DOHH2 (cell line): ENCODE measurements at regions not wholly inside any gene's neighbourhood (a gene's known extent, or its start where the extent isn't known, plus 50 kb on each side); places are given as distances from the start of the nearest gene placed in this dataset.

ENCODE experiments used
- H3F3A ChIP-seq: fragments of 200-600 bp; sonication (generic), shearing (Covaris generic); 2 replicates; pipeline ENCODE4 v1.6.0; 2016; ENCODE audit warnings: antibody characterized with exemption, mild to moderate bottlenecking; ENCODE audit not compliant: control insufficient read depth, insufficient read depth
- H3K27ac ChIP-seq: fragments of 200-600 bp; sonication (generic); 2 replicates; pipeline ENCODE4 v1.5.1; 2014; ENCODE audit warnings: low read depth, mild to moderate bottlenecking, low read length, moderate library complexity
- H3K27me3 ChIP-seq: fragments of 200-600 bp; sonication (generic); 2 replicates; pipeline ENCODE4 v1.6.1; 2014; ENCODE audit warnings: mild to moderate bottlenecking, low read length, mixed read lengths; ENCODE audit not compliant: control insufficient read depth
- H3K36me3 ChIP-seq: fragments of 200-600 bp; sonication (generic); 2 replicates; pipeline ENCODE4 v1.6.1; 2014; ENCODE audit warnings: mild to moderate bottlenecking, low read length, moderate library complexity, mixed read lengths; ENCODE audit not compliant: control insufficient read depth
- H3K4me1 ChIP-seq: fragments of 200-600 bp; sonication (generic); 2 replicates; pipeline ENCODE4 v1.6.1; 2014; ENCODE audit warnings: mild to moderate bottlenecking, low read length, mixed read lengths; ENCODE audit not compliant: control insufficient read depth
- H3K4me2 ChIP-seq: fragments of 200-600 bp; sonication (generic); 2 replicates; pipeline ENCODE4 v1.6.0; 2014; ENCODE audit warnings: mild to moderate bottlenecking, low read length, moderate library complexity
- H3K4me3 ChIP-seq: fragments of 200-600 bp; sonication (generic); 2 replicates; pipeline ENCODE4 v1.5.1; 2014; ENCODE audit warnings: mild to moderate bottlenecking, low read length, mixed read lengths
- H3K79me2 ChIP-seq: fragments of 200-600 bp; sonication (generic); 2 replicates; pipeline ENCODE4 v1.6.1; 2014; ENCODE audit warnings: mild to moderate bottlenecking, low read length, mixed read lengths; ENCODE audit not compliant: control insufficient read depth
- H3K9me2 ChIP-seq: fragments of 200-600 bp; sonication (generic); replicated peaks from 2 replicates; pipeline ENCODE4 v1.6.1; 2014; ENCODE audit warnings: mild to moderate bottlenecking, low read length, mixed read lengths; ENCODE audit not compliant: control insufficient read depth
- H3K9me3 ChIP-seq: fragments of 200-600 bp; sonication (generic); 2 replicates; pipeline ENCODE4 v1.6.1; 2014; ENCODE audit warnings: antibody characterized with exemption, low read length, mixed read lengths; ENCODE audit not compliant: control insufficient read depth, insufficient read depth
- H4K20me1 ChIP-seq: fragments of 200-600 bp; sonication (generic); 2 replicates; pipeline ENCODE4 v1.6.0; 2014; ENCODE audit warnings: low read depth, mild to moderate bottlenecking, antibody characterized with exemption, low read length, moderate library complexity; ENCODE audit not compliant: control insufficient read depth, insufficient read depth
- CTCF ChIP-seq: fragments of 200-600 bp; sonication (generic); IDR thresholded peaks from one replicate; pipeline ENCODE4 v1.5.1; 2014; ENCODE audit warnings: antibody characterized with exemption, mild to moderate bottlenecking, low read depth, low read length; ENCODE audit not compliant: poor library complexity, severe bottlenecking
- EZH2phosphoT487 ChIP-seq: fragments of 200-600 bp; sonication (generic); IDR thresholded peaks from 2 replicates; pipeline ENCODE4 v1.6.1; 2017; ENCODE audit warnings: borderline replicate concordance, mild to moderate bottlenecking, antibody characterized with exemption, low read length, moderate library complexity, mixed read lengths

GRCh38 chr9:103798620-103799019, 295.5 kb upstream of the SMC2 start:
- H3K4me2 ChIP-seq: no peak overlapping the region

GRCh38 chr9:103799959-103800358, 294.1 kb upstream of the SMC2 start:
- H3K9me3 ChIP-seq: no peaks in the 10 kb centered on the region
- no peaks in the 10 kb centered on the region for H3F3A ChIP-seq
- no peaks in the 10 kb centered on the region for H3K9me2 ChIP-seq
- no peak overlapping the region for H3K27ac ChIP-seq
- no peaks in the 10 kb centered on the region for H3K36me3 ChIP-seq
- TF ChIP-seq CTCF (no peak), EZH2phosphoT487 (no peak)
- no peaks in the 10 kb centered on the region for H4K20me1 ChIP-seq
- H3K4me2 ChIP-seq: no peak overlapping the region
- no peaks in the 10 kb centered on the region for H3K27me3 ChIP-seq
- H3K4me3 ChIP-seq: no peak overlapping the region
- no peaks in the 10 kb centered on the region for H3K79me2 ChIP-seq
- 0 out of 2 replicates have a peak, but pooled peaks cover 3% of the 10 kb centered on the region for H3K4me1 ChIP-seq

More at GRCh38 chr9:103798620-103799019, 295.5 kb upstream of the SMC2 start:
- Histone ChIP-seq H3K4me3 (no peak overlapping the region), H3K79me2 (no peaks in the 10 kb centered on the region), H3F3A (no peaks in the 10 kb centered on the region), H3K4me1 (0 out of 2 replicates have a peak, but pooled peaks cover 3% of the 10 kb centered on the region), H3K9me2 (no peaks in the 10 kb centered on the region), H4K20me1 (no peaks in the 10 kb centered on the region), H3K36me3 (no peaks in the 10 kb centered on the region), H3K9me3 (no peaks in the 10 kb centered on the region), H3K27ac (no peak overlapping the region), H3K27me3 (no peaks in the 10 kb centered on the region)
- TF ChIP-seq CTCF (no peak), EZH2phosphoT487 (no peak)

GRCh38 chr9:103802068-103802467, 292.0 kb upstream of the SMC2 start:
- Histone ChIP-seq H3F3A (no peaks in the 10 kb centered on the region), H3K27ac (no peak overlapping the region), H3K4me2 (no peak overlapping the region), H3K9me3 (no peaks in the 10 kb centered on the region), H3K27me3 (no peaks in the 10 kb centered on the region), H3K9me2 (no peaks in the 10 kb centered on the region), H3K4me3 (no peak overlapping the region), H3K4me1 (0 out of 2 replicates have a peak, but pooled peaks cover 3% of the 10 kb centered on the region), H3K79me2 (no peaks in the 10 kb centered on the region), H3K36me3 (no peaks in the 10 kb centered on the region), H4K20me1 (no peaks in the 10 kb centered on the region)
- TF ChIP-seq CTCF (no peak), EZH2phosphoT487 (no peak)

- H3K27me3 ChIP-seq: no peaks in the 10 kb centered on the region
- no peaks in the 10 kb centered on the region for H3K9me2 ChIP-seq
- no peaks in the 10 kb centered on the region for H3K9me3 ChIP-seq
- H4K20me1 ChIP-seq: no peaks in the 10 kb centered on the region
- H3K4me1 ChIP-seq: 0 out of 2 replicates have a peak, but pooled peaks cover 3% of the 10 kb centered on the region
- H3F3A ChIP-seq: no peaks in the 10 kb centered on the region
- no peak overlapping the region for H3K4me3 ChIP-seq
- no peaks in the 10 kb centered on the region for H3K36me3 ChIP-seq
- TF ChIP-seq CTCF (no peak), EZH2phosphoT487 (no peak)
- H3K27ac ChIP-seq: no peak overlapping the region
- H3K4me2 ChIP-seq: no peak overlapping the region
- H3K79me2 ChIP-seq: no peaks in the 10 kb centered on the region
Measured at GRCh38 chr9:103803245-103803644, 290.9 kb upstream of the SMC2 start.
